GM12865 (cell line): ENCODE measurements at regions not wholly inside any gene's neighbourhood (a gene's known extent, or its start where the extent isn't known, plus 50 kb on each side); places are given as distances from the start of the nearest gene placed in this dataset.
"Not testable (repeated sequence)": the region's sequence is repeated elsewhere in the genome, so short reads cannot be mapped to it uniquely, and the experiment has no call there.

Source experiments
- DNase-seq: peaks from one replicate; pipeline ENCODE4 v3.0.0; 2010; ENCODE audit warnings: low read depth
- H3K4me3 ChIP-seq: 2 replicates; pipeline ENCODE4 v1.5.1; 2011; ENCODE audit warnings: mild to moderate bottlenecking, low read depth, low read length, control low read depth
- CTCF ChIP-seq: IDR thresholded peaks from 2 replicates; pipeline ENCODE4 v1.5.1; 2011; ENCODE audit warnings: low read length, control low read depth, low read depth, inconsistent platforms; ENCODE audit not compliant: insufficient read depth; ENCODE audit errors: missing control alignments

- no peak for DNase-seq
- no peak for TF ChIP-seq CTCF
- H3K4me3 ChIP-seq: no peak overlapping the region
These were observed 320.1 kb downstream of the CBLN1 start for GRCh38 chr16:48961546-48961945.

GRCh38 chr16:48960830-48961229 is 320.8 kb downstream of the CBLN1 start:
- DNase-seq: peak; percentile 35
- no peak for TF ChIP-seq CTCF
- H3K4me3 ChIP-seq: no peak overlapping the region

- no peak for TF ChIP-seq CTCF
- DNase-seq: no peak
- no peak overlapping the region for H3K4me3 ChIP-seq
These were observed 321.9 kb downstream of the CBLN1 start for GRCh38 chr16:48959747-48960146.

GRCh38 chr16:48959204-48959603 is 322.4 kb downstream of the CBLN1 start:
- DNase-seq: no peak
- H3K4me3 ChIP-seq: no peak overlapping the region
- TF ChIP-seq CTCF: no peak

- TF ChIP-seq CTCF: no peak
- no peak overlapping the region for H3K4me3 ChIP-seq
- DNase-seq: no peak
These were observed 323.0 kb downstream of the CBLN1 start for GRCh38 chr16:48958681-48959080.

- TF ChIP-seq CTCF: no peak
- H3K4me3 ChIP-seq: no peak overlapping the region
These were observed 325.0 kb downstream of the CBLN1 start for GRCh38 chr16:48956620-48957019.

GRCh38 chr16:48955837-48956236 is 325.8 kb downstream of the CBLN1 start:
- no peak for DNase-seq
- no peak for TF ChIP-seq CTCF
- no peak overlapping the region for H3K4me3 ChIP-seq

More at GRCh38 chr16:48956620-48957019, 325.0 kb downstream of the CBLN1 start:
- no peak for DNase-seq

- DNase-seq, H3K4me3 ChIP-seq: not testable (repeated sequence)
These were observed 330.0 kb downstream of the CBLN1 start for GRCh38 chr16:48951621-48952125.
